Mammary epithelial cell (primary cell): ENCODE measurements at regions not wholly inside any gene's neighbourhood (a gene's known extent, or its start where the extent isn't known, plus 50 kb on each side); places are given as distances from the start of the nearest gene placed in this dataset.

Experiments
- EZH2 ChIP-seq: IDR thresholded peaks from 2 replicates; pipeline ENCODE4 v1.6.1; 2012; ENCODE audit warnings: low read length, inconsistent platforms, borderline replicate concordance
- TF ChIP-seq, protein P1 (sequence below), 2 donors: IDR thresholded peaks in 1 of 2; conservative IDR thresholded peaks in 1 of 2; 2 replicates each; pipeline ENCODE4 v1.5.1; 2011 to 2012; ENCODE audit warnings: inconsistent platforms in 2 of 2, low read length in 2 of 2, mild to moderate bottlenecking in 2 of 2, control low read depth in 1 of 2, low read depth in 1 of 2; ENCODE audit not compliant: insufficient read depth in 1 of 2; ENCODE audit errors: extremely low read depth in 1 of 2

DNA sequence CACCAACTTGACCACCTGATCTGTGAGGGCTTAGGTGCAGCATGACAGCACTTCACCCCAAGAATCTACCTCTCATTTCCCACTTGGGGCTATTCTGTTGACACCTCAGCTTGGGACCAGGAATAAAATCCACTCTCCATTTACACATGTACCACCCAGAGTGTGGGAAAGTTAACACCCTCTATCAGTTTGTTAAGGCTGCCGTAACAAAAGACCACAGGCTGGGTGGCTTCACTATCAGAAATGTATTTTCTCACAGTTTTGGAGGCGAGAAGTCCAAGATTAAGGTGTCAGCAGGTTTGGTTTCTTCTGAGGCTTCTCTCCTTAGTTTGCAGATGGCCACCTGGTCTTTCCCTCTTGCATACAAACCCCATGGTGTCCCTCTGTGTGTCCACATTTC lies 277.7 kb upstream of the ERBB4 start:
- TF ChIP-seq, protein P1, sequence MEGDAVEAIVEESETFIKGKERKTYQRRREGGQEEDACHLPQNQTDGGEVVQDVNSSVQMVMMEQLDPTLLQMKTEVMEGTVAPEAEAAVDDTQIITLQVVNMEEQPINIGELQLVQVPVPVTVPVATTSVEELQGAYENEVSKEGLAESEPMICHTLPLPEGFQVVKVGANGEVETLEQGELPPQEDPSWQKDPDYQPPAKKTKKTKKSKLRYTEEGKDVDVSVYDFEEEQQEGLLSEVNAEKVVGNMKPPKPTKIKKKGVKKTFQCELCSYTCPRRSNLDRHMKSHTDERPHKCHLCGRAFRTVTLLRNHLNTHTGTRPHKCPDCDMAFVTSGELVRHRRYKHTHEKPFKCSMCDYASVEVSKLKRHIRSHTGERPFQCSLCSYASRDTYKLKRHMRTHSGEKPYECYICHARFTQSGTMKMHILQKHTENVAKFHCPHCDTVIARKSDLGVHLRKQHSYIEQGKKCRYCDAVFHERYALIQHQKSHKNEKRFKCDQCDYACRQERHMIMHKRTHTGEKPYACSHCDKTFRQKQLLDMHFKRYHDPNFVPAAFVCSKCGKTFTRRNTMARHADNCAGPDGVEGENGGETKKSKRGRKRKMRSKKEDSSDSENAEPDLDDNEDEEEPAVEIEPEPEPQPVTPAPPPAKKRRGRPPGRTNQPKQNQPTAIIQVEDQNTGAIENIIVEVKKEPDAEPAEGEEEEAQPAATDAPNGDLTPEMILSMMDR (conservative IDR thresholded peaks at IDR 0.05 in 1 of 2, IDR thresholded peaks at IDR 0.05 in 1 of 2; ENCODE audit: extremely low read depth in 1 of 2, insufficient read depth in 1 of 2, low read depth in 1 of 2, low read length in 2 of 2): no peak
- no peak for TF ChIP-seq EZH2
